OCI-LY1 (cell line): ENCODE measurements at regions not wholly inside any gene's neighbourhood (a gene's known extent, or its start where the extent isn't known, plus 50 kb on each side); places are given as distances from the start of the nearest gene placed in this dataset.

Experiments
- H2AFZ ChIP-seq: fragments of 200-600 bp; sonication (generic), shearing (Covaris generic); 2 replicates; pipeline ENCODE4 v1.6.0; 2014; ENCODE audit warnings: antibody characterized with exemption, mild to moderate bottlenecking, low read length
- H3F3A ChIP-seq: fragments of 200-600 bp; sonication (generic), shearing (Covaris generic); 2 replicates; pipeline ENCODE4 v1.6.0; 2014; ENCODE audit warnings: mild to moderate bottlenecking, antibody characterized with exemption, low read length, moderate library complexity; ENCODE audit not compliant: insufficient read depth
- H3K27ac ChIP-seq: fragments of 200-600 bp; sonication (generic); 2 replicates; pipeline ENCODE4 v1.5.1; 2014; ENCODE audit warnings: low read length, mixed run types, mild to moderate bottlenecking, low read depth; ENCODE audit not compliant: poor library complexity, severe bottlenecking
- H3K27me3 ChIP-seq: fragments of 200-600 bp; sonication (generic); 2 replicates; pipeline ENCODE4 v1.6.0; 2014; ENCODE audit warnings: antibody characterized with exemption, mild to moderate bottlenecking, low read length, moderate library complexity; ENCODE audit not compliant: insufficient read depth
- H3K36me3 ChIP-seq: fragments of 200-600 bp; sonication (generic); 2 replicates; pipeline ENCODE4 v1.6.1; 2014; ENCODE audit warnings: mild to moderate bottlenecking, antibody characterized with exemption, low read length, moderate library complexity, mixed read lengths; ENCODE audit not compliant: insufficient read depth
- H3K4me1 ChIP-seq: fragments of 200-600 bp; sonication (generic); 2 replicates; pipeline ENCODE4 v1.5.1; 2014; ENCODE audit warnings: mild to moderate bottlenecking, low read length, moderate library complexity; ENCODE audit not compliant: insufficient read depth, severe bottlenecking
- H3K4me2 ChIP-seq: fragments of 200-600 bp; sonication (generic), shearing (Covaris generic); 2 replicates; pipeline ENCODE4 v1.6.1; 2014; ENCODE audit warnings: low read length
- H3K4me3 ChIP-seq: fragments of 200-600 bp; sonication (generic); 2 replicates; pipeline ENCODE4 v1.5.1; 2014; ENCODE audit warnings: low read length, low read depth, mild to moderate bottlenecking, mixed read lengths; ENCODE audit not compliant: poor library complexity, severe bottlenecking
- H3K79me2 ChIP-seq: fragments of 200-600 bp; shearing (Covaris generic); 2 replicates; pipeline ENCODE4 v1.6.1; 2016; ENCODE audit warnings: mixed run types, low read length, mixed read lengths; ENCODE audit not compliant: insufficient read depth
- H3K9ac ChIP-seq: fragments of 200-600 bp; sonication (generic), shearing (Covaris generic); 2 replicates; pipeline ENCODE4 v1.6.1; 2014; ENCODE audit warnings: mild to moderate bottlenecking, low read length, mixed read lengths
- H3K9me2 ChIP-seq: fragments of 200-600 bp; sonication (generic), shearing (Covaris generic); 2 replicates; pipeline ENCODE4 v1.6.1; 2014; ENCODE audit warnings: low read depth, mild to moderate bottlenecking, low read length, mixed read lengths
- H3K9me3 ChIP-seq: fragments of 200-600 bp; shearing (Covaris generic); 2 replicates; pipeline ENCODE4 v1.6.1; 2014; ENCODE audit warnings: low read length, mixed read lengths
- H4K20me1 ChIP-seq: fragments of 200-600 bp; sonication (generic), shearing (Covaris generic); 2 replicates; pipeline ENCODE4 v1.6.0; 2016; ENCODE audit warnings: mild to moderate bottlenecking, low read length; ENCODE audit not compliant: insufficient read depth
- EZH2 ChIP-seq: fragments of 200-600 bp; sonication (generic), shearing (Covaris generic); IDR thresholded peaks from 2 replicates; pipeline ENCODE4 v1.8.0; 2017; ENCODE audit warnings: borderline replicate concordance, mixed run types, mild to moderate bottlenecking, antibody characterized with exemption, low read length, moderate library complexity, mixed read lengths
- TF ChIP-seq, protein P1 (sequence below): fragments of 200-600 bp; sonication (generic), shearing (Covaris generic); IDR thresholded peaks from 2 replicates; pipeline ENCODE4 v1.5.1; 2017; ENCODE audit warnings: mild to moderate bottlenecking, antibody characterized with exemption, low read length, moderate library complexity, mixed read lengths

DNA sequence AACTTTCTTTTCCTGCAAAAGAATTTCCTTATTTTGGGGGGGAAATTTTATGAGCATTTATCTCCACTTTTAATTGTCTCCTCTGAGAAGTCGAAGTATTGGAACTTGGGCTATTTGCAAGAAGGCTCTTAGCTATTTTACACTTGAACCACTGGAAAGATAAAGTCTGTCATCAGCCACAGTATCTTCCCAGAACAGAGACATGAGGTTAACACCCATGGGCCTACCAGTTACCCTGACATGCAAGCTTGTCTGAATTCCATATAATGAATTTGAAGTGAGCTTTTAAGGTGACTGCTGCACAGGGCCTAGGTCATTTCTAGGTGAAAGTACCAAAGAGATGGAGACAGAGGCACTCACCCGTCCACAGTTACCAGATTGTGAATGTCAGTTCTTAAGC is 193.1 kb downstream of the SIM1 start:
- Histone ChIP-seq H3F3A (no peaks in the 10 kb centered on the region), H3K27ac (no peak overlapping the region), H3K4me2 (no peak overlapping the region), H4K20me1 (no peaks in the 10 kb centered on the region), H3K9ac (no peak overlapping the region), H3K36me3 (no peaks in the 10 kb centered on the region), H3K4me1 (no peaks in the 10 kb centered on the region), H3K9me2 (no peaks in the 10 kb centered on the region), H3K27me3 (no peaks in the 10 kb centered on the region), H3K79me2 (no peaks in the 10 kb centered on the region), H3K9me3 (no peaks in the 10 kb centered on the region), H2AFZ (peak overlapping the region; percentile 44; the same call in 1 of the 2 replicates), H3K4me3 (no peak overlapping the region)
- no peak for TF ChIP-seq EZH2
- TF ChIP-seq, protein P1, sequence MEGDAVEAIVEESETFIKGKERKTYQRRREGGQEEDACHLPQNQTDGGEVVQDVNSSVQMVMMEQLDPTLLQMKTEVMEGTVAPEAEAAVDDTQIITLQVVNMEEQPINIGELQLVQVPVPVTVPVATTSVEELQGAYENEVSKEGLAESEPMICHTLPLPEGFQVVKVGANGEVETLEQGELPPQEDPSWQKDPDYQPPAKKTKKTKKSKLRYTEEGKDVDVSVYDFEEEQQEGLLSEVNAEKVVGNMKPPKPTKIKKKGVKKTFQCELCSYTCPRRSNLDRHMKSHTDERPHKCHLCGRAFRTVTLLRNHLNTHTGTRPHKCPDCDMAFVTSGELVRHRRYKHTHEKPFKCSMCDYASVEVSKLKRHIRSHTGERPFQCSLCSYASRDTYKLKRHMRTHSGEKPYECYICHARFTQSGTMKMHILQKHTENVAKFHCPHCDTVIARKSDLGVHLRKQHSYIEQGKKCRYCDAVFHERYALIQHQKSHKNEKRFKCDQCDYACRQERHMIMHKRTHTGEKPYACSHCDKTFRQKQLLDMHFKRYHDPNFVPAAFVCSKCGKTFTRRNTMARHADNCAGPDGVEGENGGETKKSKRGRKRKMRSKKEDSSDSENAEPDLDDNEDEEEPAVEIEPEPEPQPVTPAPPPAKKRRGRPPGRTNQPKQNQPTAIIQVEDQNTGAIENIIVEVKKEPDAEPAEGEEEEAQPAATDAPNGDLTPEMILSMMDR: no peak

DNA sequence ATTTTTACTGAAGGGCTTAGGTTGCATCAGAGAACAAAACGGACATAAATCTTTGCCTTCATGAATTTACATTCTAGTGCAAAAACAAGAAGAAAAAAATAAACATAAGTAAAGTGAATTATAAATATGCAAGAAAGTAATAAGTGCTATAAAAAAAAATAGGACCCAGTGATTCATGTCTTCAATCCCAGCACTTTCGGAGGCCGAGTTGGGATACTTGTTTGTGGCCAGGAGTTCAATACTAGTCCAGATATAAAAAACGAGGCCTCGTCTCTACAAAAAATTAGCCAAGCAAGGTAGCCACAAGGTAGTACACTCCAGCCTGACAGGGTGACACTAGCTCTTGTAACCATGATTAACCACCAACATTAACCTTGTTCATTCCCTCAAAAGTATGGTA is 193.5 kb downstream of the SIM1 start:
- Histone ChIP-seq H3F3A (no peaks in the 10 kb centered on the region), H3K4me1 (no peaks in the 10 kb centered on the region), H2AFZ (no peak overlapping the region), H3K36me3 (no peaks in the 10 kb centered on the region), H3K79me2 (no peaks in the 10 kb centered on the region), H3K9me2 (no peaks in the 10 kb centered on the region), H3K9me3 (no peaks in the 10 kb centered on the region), H3K9ac (no peak overlapping the region), H3K27ac (no peak overlapping the region), H3K4me2 (no peak overlapping the region), H4K20me1 (no peaks in the 10 kb centered on the region), H3K4me3 (no peak overlapping the region), H3K27me3 (no peaks in the 10 kb centered on the region)
- TF ChIP-seq, protein P1: no peak

DNA sequence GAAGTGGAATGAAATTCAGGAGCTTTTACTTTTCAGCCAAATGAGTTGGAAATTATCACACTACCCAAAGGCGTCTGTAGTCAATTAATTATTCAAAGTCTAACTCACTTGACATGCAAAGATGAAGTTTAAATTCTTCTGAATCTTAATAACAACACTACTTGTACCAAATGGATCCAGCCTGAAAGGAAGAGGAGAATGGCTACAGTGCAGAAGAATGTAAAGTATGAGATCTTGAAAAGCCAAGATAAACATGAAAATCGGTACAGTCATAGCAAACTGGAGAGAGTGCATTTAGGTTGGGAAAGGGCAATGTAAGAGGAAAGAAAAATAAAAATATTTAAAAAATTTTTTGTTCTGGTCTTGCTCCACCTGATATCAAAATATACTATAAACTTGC is 195.5 kb downstream of the SIM1 start:
- Histone ChIP-seq H3F3A (no peaks in the 10 kb centered on the region), H3K4me1 (no peaks in the 10 kb centered on the region), H3K4me2 (no peak overlapping the region), H3K9ac (no peak overlapping the region), H2AFZ (no peak overlapping the region), H3K27me3 (no peaks in the 10 kb centered on the region), H3K4me3 (no peak overlapping the region), H3K79me2 (no peaks in the 10 kb centered on the region), H3K9me3 (no peaks in the 10 kb centered on the region), H4K20me1 (no peaks in the 10 kb centered on the region), H3K9me2 (no peaks in the 10 kb centered on the region), H3K36me3 (no peaks in the 10 kb centered on the region), H3K27ac (no peak overlapping the region)
- no peak for TF ChIP-seq EZH2
- TF ChIP-seq, protein P1: no peak
